HepG2 (cell line): ENCODE measurements at regions not wholly inside any gene's neighbourhood (a gene's known extent, or its start where the extent isn't known, plus 50 kb on each side); places are given as distances from the start of the nearest gene placed in this dataset.

ENCODE experiments used
- ATAC-seq: fragments of 200-7000 bp; cut with Tn5 transposase; 3 replicates; pipeline ENCODE4 v1.9.1; 2020; ENCODE audit warnings: mild to moderate bottlenecking, moderate library complexity
- BruUV-seq: library from RNA; stranded (reverse); fragments of 400-500 nt; replicated peaks from 2 replicates; lab custom pipeline; 2021; lab: Mats Ljungman, UMichigan
- CTCF ChIA-PET: fragments of 300-600 bp; formaldehyde crosslinking; extraction: SDS; loops from one replicate; lab custom pipeline; 2021; ENCODE audit warnings: low total read pairs, inconsistent platforms, low intra/inter-chr PET ratio; lab: Yijun Ruan, JAX
- POLR2A ChIA-PET: fragments of 350-600 bp; sonication (Branson Sonifier 250); formaldehyde crosslinking; loops from one replicate; lab custom pipeline; 2020; ENCODE audit warnings: antibody characterized with exemption, inconsistent platforms; lab: Yijun Ruan, JAX
- DNase-seq: peaks from one replicate; pipeline ENCODE4 v3.0.0-alpha.2; 2015; ENCODE audit warnings: low spot score
- FAIRE-seq: peaks from 3 replicates; lab custom pipeline; 2011; peaks lifted over from hg19 to GRCh38; lab: Jason Lieb, UNC
- H2AFZ ChIP-seq: one replicate; pipeline ENCODE4 v1.6.1; 2011; ENCODE audit warnings: low read length, inconsistent platforms
- H3K27ac ChIP-seq: fragments of 300-600 bp; 3 replicates; pipeline ENCODE4 v1.8.0; 2011; ENCODE audit warnings: mixed run types, mild to moderate bottlenecking, mixed read lengths, low read length, inconsistent platforms; ENCODE audit not compliant: insufficient read depth; ENCODE audit errors: extremely low read length
- H3K27me3 ChIP-seq, 2 experiments: fragments of 200-600 bp in 1 of 2; 2 replicates in 1 of 2; 3 replicates in 1 of 2; pipeline versions ENCODE4 v1.6.0 to v1.8.0; 2011; ENCODE audit warnings: low read length in 2 of 2, mild to moderate bottlenecking in 2 of 2, moderate library complexity in 2 of 2, inconsistent platforms in 1 of 2; ENCODE audit not compliant: insufficient read depth in 2 of 2, control insufficient read depth in 1 of 2
- H3K36me3 ChIP-seq, 2 experiments: fragments of 200-600 bp in 1 of 2; replicated peaks in 1 of 2; 2 replicates in 1 of 2; 3 replicates in 1 of 2; pipeline versions ENCODE4 v1.5.1 to v1.8.0; 2011; ENCODE audit warnings: low read length in 2 of 2, inconsistent platforms in 1 of 2; ENCODE audit not compliant: insufficient read depth in 2 of 2, control insufficient read depth in 1 of 2
- H3K4me1 ChIP-seq: 2 replicates; pipeline ENCODE4 v1.5.1; 2012; ENCODE audit warnings: low read length, inconsistent platforms; ENCODE audit not compliant: insufficient read depth
- H3K4me2 ChIP-seq: 2 replicates; pipeline ENCODE4 v1.6.0; 2011; ENCODE audit warnings: low read depth, low read length, inconsistent platforms
- H3K4me3 ChIP-seq, 3 experiments: fragments of 200-600 bp in 1 of 3; sonication (generic), shearing (Covaris generic) in 1 of 3; replicated peaks in 1 of 3; 2 replicates each; pipeline ENCODE4 v1.5.1; 2011 to 2016; ENCODE audit warnings: low read length in 3 of 3, inconsistent platforms in 2 of 3, low read depth in 2 of 3, mild to moderate bottlenecking in 2 of 3, control low read depth in 1 of 3, mixed read lengths in 1 of 3; ENCODE audit not compliant: insufficient read depth in 1 of 3
- H3K79me2 ChIP-seq: one replicate; pipeline ENCODE4 v1.6.1; 2011; ENCODE audit warnings: low read length, inconsistent platforms; ENCODE audit not compliant: insufficient read depth
- H3K9ac ChIP-seq: 2 replicates; pipeline ENCODE4 v1.6.0; 2011; ENCODE audit warnings: mild to moderate bottlenecking, low read depth, low read length, inconsistent platforms; ENCODE audit not compliant: insufficient read depth
- H3K9me3 ChIP-seq: 2 replicates; pipeline ENCODE4 v1.5.1; 2012; ENCODE audit warnings: mild to moderate bottlenecking, low read length
- H4K20me1 ChIP-seq: 2 replicates; pipeline ENCODE4 v1.6.0; 2011; ENCODE audit warnings: inconsistent platforms, mild to moderate bottlenecking, low read length, moderate library complexity; ENCODE audit not compliant: insufficient read depth
- CBX2 ChIP-seq, 2 experiments: fragments of 200-600 bp in 1 of 2; sonication (generic); formaldehyde crosslinking in 1 of 2; IDR thresholded peaks; 2 replicates each; pipeline versions ENCODE4 v1.7.0 to v1.8.1; 2018 to 2022; ENCODE audit warnings: low read depth in 2 of 2, low read length in 1 of 2, mild to moderate bottlenecking in 1 of 2, missing genetic modification reagents in 1 of 2
- CCAR2 ChIP-seq: fragments of 200-400 bp; formaldehyde crosslinking; optimal IDR thresholded peaks from 2 replicates; pipeline ENCODE3; 2018; ENCODE audit warnings: low read depth, mild to moderate bottlenecking, low read length, moderate library complexity
- CREB1 ChIP-seq, 2 experiments: fragments of 450-650 bp in 1 of 2; IDR thresholded peaks; 2 replicates each; pipeline ENCODE4 v1.6.1; 2016 to 2017; ENCODE audit warnings: control low read depth in 1 of 2, mild to moderate bottlenecking in 1 of 2, missing compliant biosample characterization in 1 of 2, missing genetic modification characterization in 1 of 2
- ETV5 ChIP-seq: IDR thresholded peaks from 2 replicates; pipeline ENCODE4 v1.6.1; 2018; ENCODE audit warnings: missing biosample characterization, missing genetic modification reagents, inconsistent platforms, borderline replicate concordance
- GATAD2A ChIP-seq: IDR thresholded peaks from 2 replicates; pipeline ENCODE4 v1.6.1; 2016
- MTF2 ChIP-seq: sonication (generic); formaldehyde crosslinking; IDR thresholded peaks from 2 replicates; pipeline ENCODE4 v1.5.0; 2020; ENCODE audit warnings: missing genetic modification reagents, borderline replicate concordance
- POGZ ChIP-seq: sonication (generic); formaldehyde crosslinking; IDR thresholded peaks from 2 replicates; pipeline ENCODE4 v1.4.0; 2020; ENCODE audit warnings: mild to moderate bottlenecking, missing genetic modification reagents
- THAP7 ChIP-seq: sonication (generic); formaldehyde crosslinking; IDR thresholded peaks from 2 replicates; pipeline ENCODE4 v1.8.1; 2023; ENCODE audit warnings: mild to moderate bottlenecking, missing genetic modification reagents
- THRA ChIP-seq: sonication (generic); formaldehyde crosslinking; IDR thresholded peaks from 2 replicates; pipeline ENCODE4 v1.4.0; 2020; ENCODE audit warnings: missing genetic modification reagents, borderline replicate concordance
- ZBTB21 ChIP-seq: sonication (generic); formaldehyde crosslinking; IDR thresholded peaks from 2 replicates; pipeline ENCODE4 v1.4.0; 2020; ENCODE audit warnings: missing genetic modification reagents
- ZNF17 ChIP-seq: sonication (generic); formaldehyde crosslinking; IDR thresholded peaks from 2 replicates; pipeline ENCODE4 v1.5.0; 2020; ENCODE audit warnings: mild to moderate bottlenecking, missing genetic modification reagents
- ZNF253 ChIP-seq: sonication (generic); formaldehyde crosslinking; IDR thresholded peaks from 2 replicates; pipeline ENCODE4 v1.8.0; 2022; ENCODE audit warnings: mild to moderate bottlenecking, missing genetic modification reagents, borderline replicate concordance
- ZNF513 ChIP-seq: sonication (generic); formaldehyde crosslinking; conservative IDR thresholded peaks from 2 replicates; pipeline ENCODE4 v1.5.0; 2020; ENCODE audit warnings: missing genetic modification reagents
- ZNF576 ChIP-seq: sonication (generic); formaldehyde crosslinking; IDR thresholded peaks from 2 replicates; pipeline ENCODE4 v1.4.0; 2020; ENCODE audit warnings: mild to moderate bottlenecking, missing genetic modification reagents
- ZNF629 ChIP-seq: sonication (generic); formaldehyde crosslinking; conservative IDR thresholded peaks from 2 replicates; pipeline ENCODE4 v1.5.0; 2020; ENCODE audit warnings: missing genetic modification reagents
- ZSCAN30 ChIP-seq: sonication (generic); formaldehyde crosslinking; IDR thresholded peaks from 2 replicates; pipeline ENCODE4 v1.5.0; 2020; ENCODE audit warnings: mild to moderate bottlenecking, missing genetic modification reagents
- WGBS: methylation state at CpG from one replicate; pipeline ENCODE4 v1.1.6; 2017; ENCODE audit warnings: low lambda C conversion rate; 5-methylcytosine and 5-hydroxymethylcytosine counted together
- in situ Hi-C: cut with HindIII; loops from 2 replicates; pipeline ENCODE4 v1.10.0; 2017; ENCODE audit warnings: low pct_unique_long_range_greater_than_20kb; ENCODE audit not compliant: extremely low pct_ligation_motif_present
- intact Hi-C: fragments of 100-400 bp; cut with micrococcal nuclease; formaldehyde crosslinking; loops from one replicate; pipeline ENCODE4 v1.10.0; 2022; ENCODE audit not compliant: unreplicated experiment

- no peak overlapping the region for H2AFZ ChIP-seq
- no peaks in the 10 kb centered on the region for H3K27me3 ChIP-seq
- H3K27ac ChIP-seq, result no peak overlapping the region
- FAIRE-seq, result no peak
- BruUV-seq, result no TSS peak
- H3K9me3 ChIP-seq, result peaks cover 30% of the 10 kb centered on the region
- no peak for TF ChIP-seq POGZ (CRISPR knock-in tag)
- TF ChIP-seq THAP7, result no peak
- TF ChIP-seq ETV5 (CRISPR knock-in tag), result no peak
- no peak for TF ChIP-seq ZNF253
- TF ChIP-seq ZNF17 (CRISPR knock-in tag), result no peak
- TF ChIP-seq CCAR2, result no peak
- no peak for TF ChIP-seq ZNF513 (CRISPR knock-in tag)
- no peak for TF ChIP-seq MTF2 (CRISPR knock-in tag)
- no peak for TF ChIP-seq CBX2 (IDR thresholded peaks at IDR 0.05; ENCODE audit: low read depth, low read length)
- no peak for TF ChIP-seq CBX2 (CRISPR knock-in tag; IDR thresholded peaks at IDR 0.05; ENCODE audit: low read depth)
- no peak for TF ChIP-seq GATAD2A
- TF ChIP-seq ZSCAN30 (CRISPR knock-in tag), result no peak
- no peak for TF ChIP-seq ZNF629 (CRISPR knock-in tag)
- TF ChIP-seq THRA, result no peak
- no peak for TF ChIP-seq ZBTB21
- no peak for TF ChIP-seq CREB1 (IDR thresholded peaks at IDR 0.05)
- no peak for TF ChIP-seq CREB1 (CRISPR knock-in tag; IDR thresholded peaks at IDR 0.05)
- TF ChIP-seq ZNF576 (CRISPR knock-in tag), result no peak
- TF ChIP-seq, all 625 proteins: peak for 0
- no peak overlapping the region for H3K4me3 ChIP-seq
- intact Hi-C loops (no loop called here), in situ Hi-C loops (no loop called here)
- no peaks in the 10 kb centered on the region for H4K20me1 ChIP-seq
- H3K9ac ChIP-seq, result no peak overlapping the region
- ATAC-seq, result no peak
- ChIA-PET POLR2A (no interaction called here), CTCF (no interaction called here)
- no peak overlapping the region for H3K4me2 ChIP-seq
- no peaks in the 10 kb centered on the region for H3K4me1 ChIP-seq
- WGBS, result 14% methylated on average over 3 of the region's 3 CpGs
- no peak for DNase-seq
- no peaks in the 10 kb centered on the region for H3K36me3 ChIP-seq
- H3K79me2 ChIP-seq, result no peaks in the 10 kb centered on the region
Measured at GRCh38 chr2:38130876-38131275, 54.9 kb upstream of the CYP1B1 start.
